Stimulated activated naive CD8-positive, alpha-beta T cell treated with anti-CD3 and anti-CD28 coated beads, Interleukin-15, Interleukin-2, amounts not matched to agents 100 U/mL and 50 U/mL, for 24 hours (primary cell): ENCODE measurements at regions not wholly inside any gene's neighbourhood (a gene's known extent, or its start where the extent isn't known, plus 50 kb on each side); places are given as distances from the start of the nearest gene placed in this dataset.

Source experiments
- ATAC-seq: fragments of 150-1000 bp; cut with Tn5 transposase; one replicate; pipeline ENCODE4 v1.10.0; 2021
- DNase-seq: peaks from one replicate; pipeline ENCODE4 v3.0.0; 2021

DNA sequence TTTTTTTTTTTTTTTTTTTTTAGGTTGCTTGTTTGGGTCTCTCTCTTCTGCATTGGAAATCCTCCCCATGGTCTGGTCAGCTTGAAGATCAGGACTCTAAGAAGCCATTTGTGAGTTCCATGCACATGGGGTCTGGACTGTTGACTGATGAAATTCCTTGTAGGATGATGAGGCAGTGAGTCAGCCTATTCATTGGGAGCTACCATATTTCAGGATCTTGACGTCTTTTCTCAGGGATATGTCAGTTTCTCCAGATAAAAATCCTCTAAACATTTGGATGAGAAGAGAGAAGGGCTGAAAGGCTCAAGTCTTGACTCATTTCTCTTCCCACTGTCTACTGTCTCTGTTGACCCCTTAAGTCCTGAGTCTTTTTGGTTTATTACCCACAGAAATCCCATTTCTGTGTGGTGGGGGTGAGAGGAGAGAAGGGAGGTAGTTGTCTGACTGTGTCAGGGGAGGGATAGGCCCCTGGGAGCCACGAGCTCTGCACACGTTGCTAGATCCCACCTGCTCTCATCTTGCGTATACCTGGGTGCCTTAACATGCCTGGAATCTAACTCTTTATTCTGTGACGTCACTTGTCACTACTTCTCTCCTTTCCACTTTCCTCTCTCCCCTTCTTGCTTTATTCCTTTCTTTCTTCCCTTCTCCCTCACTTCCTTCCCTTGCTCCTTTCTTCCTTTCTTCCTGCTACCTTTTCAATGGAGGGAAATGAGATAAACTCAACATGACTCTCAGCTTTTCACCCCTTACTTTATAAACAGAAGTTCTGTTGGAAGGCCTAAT is 333.1 kb upstream of the XYLT1 start:
- DNase-seq (no peak), ATAC-seq (no peak)

DNA sequence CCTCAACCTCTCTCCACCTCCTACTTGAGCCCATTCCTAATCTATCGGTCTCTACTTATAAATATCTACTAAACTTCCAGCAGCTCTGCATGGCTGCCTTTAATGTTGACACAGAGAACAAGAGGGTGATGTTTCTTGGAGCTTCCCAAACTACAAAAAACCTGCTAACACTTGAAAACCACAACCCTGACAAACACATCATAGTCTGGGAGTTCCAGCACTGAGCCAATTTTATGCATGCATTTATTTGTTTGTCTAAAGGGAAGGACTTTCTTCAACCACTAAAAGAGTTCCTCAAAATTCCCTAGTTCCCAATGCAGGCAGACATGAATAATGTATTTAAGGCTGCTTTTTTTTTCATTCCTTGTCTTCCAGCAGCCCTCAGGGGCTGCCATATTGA is 331.8 kb upstream of the XYLT1 start:
- DNase-seq: no peak
- ATAC-seq: no peak

DNA sequence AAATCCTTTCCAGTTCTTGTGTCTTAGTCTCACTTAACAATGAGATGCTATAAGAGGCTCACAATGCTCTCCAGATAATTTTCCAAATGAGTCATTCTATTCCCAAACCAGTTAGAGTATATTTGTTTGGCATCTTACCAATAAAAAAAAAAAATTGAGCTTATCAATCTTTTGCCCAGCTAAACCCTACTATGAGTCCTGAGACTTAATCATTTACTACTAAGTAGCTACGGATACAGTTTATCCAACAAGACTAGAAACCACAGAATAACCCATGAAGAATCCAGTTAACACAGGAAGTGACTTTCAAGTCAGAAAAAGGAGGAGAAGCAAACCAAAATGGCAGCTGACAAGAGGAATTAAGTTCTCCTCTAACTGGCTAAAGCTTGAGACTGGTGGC is 330.3 kb upstream of the XYLT1 start:
- no peak for ATAC-seq
- no peak for DNase-seq

DNA sequence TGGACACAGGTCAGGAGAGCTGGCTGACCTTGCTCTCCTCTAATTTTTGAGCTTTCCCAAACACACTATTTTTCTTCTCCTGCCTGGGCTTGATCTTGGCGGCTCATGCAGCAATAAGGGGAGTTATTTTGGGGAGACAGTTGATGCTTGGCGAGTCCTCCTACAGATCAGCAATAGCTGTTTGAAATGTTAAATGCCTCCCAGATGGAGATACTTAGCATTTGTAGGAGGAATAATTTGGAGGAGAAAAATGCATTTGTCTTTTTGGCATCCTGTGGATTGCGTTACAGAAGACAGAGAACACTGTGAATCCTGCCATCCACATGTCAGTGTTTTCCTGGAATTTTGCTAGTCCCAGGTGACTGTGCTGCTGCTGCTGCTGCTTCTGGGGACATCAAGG is 328.0 kb upstream of the XYLT1 start:
- DNase-seq: no peak
- ATAC-seq: no peak

DNA sequence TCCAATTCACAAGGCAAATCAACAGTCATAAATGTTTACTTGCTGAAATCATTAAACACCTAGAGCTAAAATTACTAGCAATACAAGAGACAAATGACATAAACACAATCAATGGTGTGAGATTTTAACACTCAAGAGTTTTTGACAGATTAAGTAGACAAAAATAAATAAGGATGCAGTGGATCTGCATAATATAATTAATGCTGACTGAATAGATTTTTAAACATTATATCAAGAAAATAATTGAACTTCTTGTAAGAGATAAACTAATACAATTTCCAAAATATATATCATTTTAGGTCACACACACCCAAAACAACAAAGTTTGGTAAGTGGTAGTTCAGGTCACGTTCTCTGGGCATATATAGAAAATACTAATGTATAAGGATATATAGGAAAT is 322.6 kb upstream of the XYLT1 start:
- DNase-seq: no peak

DNA sequence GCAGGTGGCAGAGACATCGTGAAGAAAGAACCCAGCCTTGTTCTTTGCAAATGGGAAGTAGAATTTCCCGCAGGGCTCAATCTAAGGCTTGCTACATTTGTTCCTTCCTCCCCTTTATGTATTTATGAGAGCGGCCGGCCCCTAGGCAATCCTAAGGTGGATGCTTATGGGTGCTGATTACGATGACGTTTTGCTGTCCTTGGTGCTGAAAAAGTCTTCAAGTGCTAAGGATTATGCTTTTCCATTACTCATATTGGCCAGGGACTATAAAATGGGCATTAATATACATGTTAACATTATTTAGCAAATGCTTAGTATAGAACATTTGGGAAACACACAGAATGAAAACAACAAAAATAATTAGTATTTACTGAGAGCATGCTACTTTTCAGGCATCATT is 313.3 kb upstream of the XYLT1 start:
- DNase-seq (peak; percentile 3), ATAC-seq (no peak)

More for the DNA sequence above, 322.6 kb upstream of the XYLT1 start:
- no peak for ATAC-seq

DNA sequence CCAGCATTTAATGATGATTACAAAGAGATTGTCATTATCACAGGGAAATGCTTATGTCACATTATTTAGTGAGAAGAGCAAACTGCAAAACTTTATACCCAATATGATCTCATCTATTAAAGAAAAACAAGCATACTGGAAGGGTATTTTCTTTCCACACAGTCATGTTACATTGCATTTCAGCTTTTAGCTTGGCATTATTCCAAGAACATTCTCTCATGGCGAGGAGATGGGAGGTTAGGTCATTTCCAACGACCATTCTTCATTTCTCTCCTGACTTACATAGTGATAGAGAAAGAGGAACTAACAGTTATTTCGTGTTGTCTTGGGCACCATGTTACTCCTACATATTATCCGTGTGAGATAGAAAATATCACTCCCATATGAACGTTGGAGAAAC is 309.4 kb upstream of the XYLT1 start:
- DNase-seq (no peak), ATAC-seq (no peak)

DNA sequence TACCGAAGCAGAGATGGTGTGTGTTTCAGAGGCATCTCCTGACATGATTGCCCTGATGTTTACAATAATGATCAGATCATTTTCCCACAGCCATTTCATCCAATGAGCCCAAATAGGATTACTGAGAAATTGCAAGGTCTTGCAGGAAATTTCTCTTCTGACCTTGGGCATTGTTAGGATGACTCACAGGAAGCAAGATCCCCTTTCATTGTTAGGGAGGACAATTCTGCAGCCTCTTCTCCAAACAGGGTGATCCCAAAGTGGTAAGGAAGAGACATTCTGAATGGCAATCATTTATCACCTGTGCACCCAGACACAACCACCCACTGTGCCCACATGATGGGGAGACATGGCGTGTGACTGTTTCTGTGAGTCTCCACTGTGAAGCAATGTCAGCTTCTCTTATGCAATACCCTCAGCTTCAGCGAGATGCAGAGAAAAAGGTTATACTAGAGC is 306.7 kb upstream of the XYLT1 start:
- no peak for DNase-seq

DNA sequence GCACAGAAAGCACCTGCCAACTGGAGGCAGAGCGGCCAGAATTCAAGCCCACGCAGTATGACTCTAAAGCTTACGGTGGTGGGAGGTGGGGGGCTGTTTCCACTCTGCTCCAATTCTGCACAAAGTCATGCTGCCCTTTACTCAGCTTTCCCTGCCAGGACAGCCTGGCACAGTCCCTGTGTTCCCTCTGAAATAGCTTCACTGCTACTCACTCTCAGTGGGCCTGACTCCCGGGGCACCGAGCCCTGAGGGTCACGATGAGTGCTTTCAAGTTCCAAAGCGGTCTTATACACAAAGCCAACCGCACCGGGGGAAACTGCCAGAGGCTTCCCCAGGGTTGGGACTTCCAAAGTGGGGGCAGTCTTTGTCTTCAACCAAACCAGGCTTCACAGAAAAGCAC is 306.1 kb upstream of the XYLT1 start:
- no peak for DNase-seq
- ATAC-seq: no peak

More for the DNA sequence above, 306.7 kb upstream of the XYLT1 start:
- no peak for ATAC-seq

DNA sequence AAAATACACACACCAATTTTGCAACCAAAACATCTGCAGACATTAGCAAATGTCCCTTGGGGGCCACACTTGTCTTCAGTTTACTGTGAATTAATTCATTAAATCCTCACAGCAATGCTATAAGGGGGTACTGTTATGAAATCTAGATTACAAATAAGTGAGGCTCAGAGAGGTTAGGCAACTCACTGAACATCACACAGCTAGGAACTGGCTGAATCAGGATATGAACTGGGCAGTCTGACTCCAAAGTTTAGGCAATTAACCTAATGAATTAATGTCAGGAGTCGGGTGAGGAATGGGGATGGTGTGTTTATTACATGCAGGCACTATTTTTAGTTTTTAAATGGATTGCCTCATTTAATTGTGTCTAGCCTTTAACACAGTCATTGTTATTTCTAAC is 305.7 kb upstream of the XYLT1 start:
- DNase-seq: no peak
- ATAC-seq: no peak

DNA sequence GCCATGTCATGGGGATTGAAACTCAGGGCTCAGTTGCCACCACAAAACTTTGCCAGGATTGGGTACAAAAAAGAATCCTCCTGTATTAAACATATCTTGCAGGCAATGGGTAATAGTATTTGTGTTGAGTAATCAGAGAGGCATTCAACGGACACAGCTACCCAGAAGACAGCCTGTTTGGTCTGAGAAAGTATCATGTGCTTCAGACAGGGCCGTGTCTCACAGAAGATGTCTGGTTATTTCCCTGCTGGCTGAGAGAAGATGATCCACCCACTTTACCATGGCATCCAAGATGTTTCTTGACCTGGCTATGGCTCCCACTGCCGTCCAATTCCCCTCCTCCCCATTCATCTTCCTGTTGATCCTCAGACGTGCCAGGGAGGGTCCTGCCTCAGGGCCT is 304.3 kb upstream of the XYLT1 start:
- ATAC-seq: no peak
- DNase-seq: no peak

DNA sequence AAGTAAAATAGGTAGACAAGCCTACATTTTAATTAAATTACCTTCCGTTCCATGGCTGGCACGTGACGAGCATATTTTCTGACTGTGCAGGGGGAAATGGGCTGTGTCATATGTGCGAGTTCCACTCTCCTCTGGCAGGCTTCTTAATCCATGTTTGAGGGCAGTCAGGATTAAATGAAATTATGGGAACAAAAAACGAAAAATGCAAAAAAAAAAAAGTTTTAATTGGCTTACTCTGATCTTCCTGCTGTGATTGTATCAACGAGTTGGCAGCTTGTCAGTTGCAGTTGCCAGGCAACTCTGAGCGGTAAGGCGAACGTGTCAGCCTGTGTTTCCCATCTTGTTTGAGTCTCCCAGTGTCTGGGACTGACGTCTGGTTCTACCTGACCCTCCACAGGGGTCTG is 302.9 kb upstream of the XYLT1 start:
- DNase-seq (no peak), ATAC-seq (no peak)

DNA sequence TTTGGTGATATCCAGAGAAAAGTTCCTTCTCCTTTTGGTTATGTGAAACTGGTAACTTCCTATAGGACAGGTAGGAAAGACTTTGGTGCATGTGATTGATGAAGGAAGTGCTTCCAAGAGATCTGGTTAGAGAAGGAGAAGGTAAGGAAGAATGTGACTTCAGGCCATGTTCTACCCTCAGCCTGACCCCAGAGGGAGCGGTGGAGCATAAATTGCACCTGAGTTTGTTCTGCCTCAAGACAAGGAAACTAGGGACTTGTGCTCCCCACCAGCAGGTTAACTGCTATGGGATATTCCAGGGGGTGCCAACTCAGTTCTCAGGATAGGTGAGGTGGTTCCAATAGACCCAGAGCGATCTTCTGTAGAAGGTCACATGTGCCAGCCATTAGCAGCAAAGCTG is 299.3 kb upstream of the XYLT1 start:
- DNase-seq (no peak), ATAC-seq (no peak)

DNA sequence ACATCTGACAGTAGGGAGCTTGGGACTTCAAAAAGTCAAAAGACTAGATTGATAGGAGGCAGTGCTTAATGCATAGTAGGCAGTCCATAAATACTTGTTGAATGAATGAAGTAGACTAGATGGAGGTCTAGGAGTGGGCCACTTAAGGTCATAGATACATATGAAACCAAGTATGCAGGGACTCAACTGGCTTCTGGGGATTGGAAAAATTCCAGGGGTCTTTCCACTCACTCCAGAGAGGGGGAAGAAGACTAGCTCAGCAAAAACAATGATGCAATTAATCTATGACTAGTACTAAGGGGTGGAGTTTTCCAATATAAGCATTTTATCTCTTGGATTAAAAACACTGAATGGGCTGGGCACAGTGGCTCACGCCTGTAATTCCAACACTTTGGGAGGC is 298.3 kb upstream of the XYLT1 start:
- DNase-seq: no peak
- ATAC-seq: no peak

DNA sequence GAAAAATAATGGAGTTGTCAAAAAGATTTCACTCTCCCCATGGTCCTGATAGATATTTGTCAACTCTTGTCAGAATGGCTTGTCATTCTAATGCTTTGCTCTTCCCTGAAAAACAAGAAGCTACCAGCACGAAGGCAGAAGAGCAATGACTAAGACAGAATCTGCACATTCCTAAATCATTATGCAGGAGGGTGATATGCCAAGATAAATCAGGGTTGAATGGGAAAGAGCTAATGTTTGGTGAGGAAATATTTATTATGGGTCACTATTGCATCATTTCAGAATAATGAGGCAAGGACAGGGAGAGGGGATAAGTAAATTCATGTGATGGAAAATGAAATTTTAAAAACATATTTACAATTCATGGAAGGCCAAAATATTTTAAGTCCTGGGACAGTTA is 297.5 kb upstream of the XYLT1 start:
- ATAC-seq (no peak), DNase-seq (no peak)

DNA sequence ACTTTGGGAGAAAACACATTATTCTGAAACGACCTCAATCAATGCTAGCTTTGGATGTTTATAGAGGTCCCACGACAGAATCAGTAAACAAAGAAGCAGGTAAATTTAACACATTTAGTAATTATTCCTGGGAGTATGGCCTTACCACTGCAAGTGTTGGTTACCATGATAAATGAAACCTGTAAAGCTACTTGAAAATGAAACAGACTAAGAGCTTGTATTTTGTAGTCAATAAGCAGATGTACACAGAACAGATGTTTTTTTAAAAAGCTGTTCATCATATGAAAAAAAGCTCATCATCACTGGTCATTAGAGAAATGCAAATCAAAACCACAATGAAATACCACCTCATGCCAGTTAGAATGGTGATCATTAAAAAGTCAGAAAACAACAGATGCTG is 295.3 kb upstream of the XYLT1 start:
- ATAC-seq: no peak
- no peak for DNase-seq

DNA sequence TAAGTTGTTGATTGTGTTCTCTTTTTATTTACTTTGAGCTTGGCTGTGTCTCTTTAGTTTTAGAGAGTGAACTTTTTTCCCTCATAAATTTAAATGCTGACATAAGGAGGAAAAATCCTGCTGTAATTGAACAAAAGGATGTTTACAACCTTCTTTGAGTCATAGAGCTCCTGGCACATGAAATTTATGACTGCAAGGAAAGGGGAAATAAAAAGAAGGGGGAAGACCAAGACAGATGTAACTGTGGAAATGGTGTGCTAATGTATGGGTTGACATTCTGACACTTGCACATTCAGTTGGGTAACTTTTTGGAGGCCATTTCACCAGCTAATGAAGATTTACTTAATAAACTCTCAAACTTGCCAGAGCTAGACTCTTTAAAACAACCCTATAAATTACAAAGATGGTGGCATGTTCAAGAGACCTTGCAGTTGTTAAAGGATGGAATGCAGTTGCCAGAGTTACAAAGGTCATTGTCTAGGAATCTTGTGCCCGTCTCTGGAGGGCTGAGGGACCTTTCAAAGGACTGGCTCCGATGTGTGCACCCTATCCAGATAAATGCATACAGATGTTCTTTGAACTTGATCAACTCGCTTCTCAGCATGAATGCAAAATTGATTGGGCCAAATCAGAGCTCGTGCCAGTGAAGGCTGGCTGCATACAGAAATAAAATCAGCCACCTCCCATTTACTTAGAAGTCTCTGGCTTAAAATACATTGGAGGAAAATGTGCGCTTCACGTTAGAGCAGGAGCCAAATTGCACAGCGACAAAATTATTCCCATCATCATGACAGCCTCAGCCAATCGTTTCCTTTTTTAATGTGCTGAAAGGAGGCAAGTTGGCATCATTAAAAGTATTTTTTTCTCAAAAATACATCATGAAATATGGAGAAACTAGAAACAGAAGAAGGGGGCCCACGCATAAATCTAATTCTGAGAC is 289.0 kb upstream of the XYLT1 start:
- no peak for DNase-seq

DNA sequence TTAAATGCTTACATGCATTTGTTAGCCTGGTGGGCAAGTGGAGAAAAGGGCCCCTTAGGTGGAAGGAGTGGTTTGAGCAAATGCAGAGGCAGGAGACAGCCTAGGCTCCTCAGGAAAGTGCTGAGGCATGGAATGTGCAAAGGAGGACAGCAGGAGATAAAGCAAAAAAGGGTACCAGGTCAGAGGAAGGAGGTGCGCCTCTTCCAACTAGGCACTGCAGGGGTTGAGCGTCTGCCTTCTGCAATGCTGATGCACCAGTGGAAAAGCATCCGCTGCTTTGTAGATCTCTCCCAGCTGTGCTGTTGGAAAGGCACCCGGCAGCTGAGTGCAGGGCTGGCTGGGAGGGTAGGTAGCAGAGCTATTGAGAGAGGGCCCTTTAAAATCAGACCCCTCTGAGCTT is 287.0 kb upstream of the XYLT1 start:
- no peak for ATAC-seq

More for the DNA sequence above, 289.0 kb upstream of the XYLT1 start:
- ATAC-seq: no peak

DNA sequence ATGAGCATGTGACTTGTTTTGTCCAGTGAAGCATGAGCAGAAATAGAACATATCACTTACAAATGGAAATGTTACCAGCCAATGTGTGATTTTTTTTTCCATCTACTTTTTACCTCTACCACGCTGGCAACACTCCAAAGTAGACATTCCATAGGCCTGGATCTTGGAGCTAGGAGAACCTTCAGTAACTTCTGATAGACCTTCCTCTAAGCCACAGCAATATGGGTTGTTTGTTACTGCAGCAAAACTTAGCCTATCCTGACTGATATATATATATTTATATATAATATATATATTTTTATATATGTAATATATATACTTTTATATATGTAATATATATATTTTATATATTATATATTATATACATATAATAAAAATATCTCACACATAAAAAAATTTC is 284.4 kb upstream of the XYLT1 start:
- DNase-seq (no peak), ATAC-seq (no peak)

More for the DNA sequence above, 287.0 kb upstream of the XYLT1 start:
- DNase-seq: no peak

DNA sequence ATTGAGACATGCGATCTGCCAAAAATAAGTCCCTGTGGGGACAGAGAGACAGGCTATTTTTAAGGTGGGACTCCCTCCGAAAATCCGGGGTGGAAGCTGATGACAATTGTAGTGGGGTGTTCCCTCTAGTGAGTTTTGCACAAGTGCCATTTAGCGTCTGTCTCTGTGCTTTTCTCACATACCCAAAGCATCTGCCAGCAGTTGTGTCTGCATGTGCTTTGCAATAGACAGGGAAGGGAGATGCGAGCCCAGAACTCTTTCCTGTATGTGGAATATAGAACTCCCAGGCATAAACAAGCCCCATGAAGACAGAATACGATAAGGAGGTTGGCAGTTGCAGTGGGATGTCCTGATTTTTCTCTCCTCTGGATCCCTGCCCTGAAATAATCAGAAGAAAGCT is 282.7 kb upstream of the XYLT1 start:
- ATAC-seq: no peak
- DNase-seq: no peak

DNA sequence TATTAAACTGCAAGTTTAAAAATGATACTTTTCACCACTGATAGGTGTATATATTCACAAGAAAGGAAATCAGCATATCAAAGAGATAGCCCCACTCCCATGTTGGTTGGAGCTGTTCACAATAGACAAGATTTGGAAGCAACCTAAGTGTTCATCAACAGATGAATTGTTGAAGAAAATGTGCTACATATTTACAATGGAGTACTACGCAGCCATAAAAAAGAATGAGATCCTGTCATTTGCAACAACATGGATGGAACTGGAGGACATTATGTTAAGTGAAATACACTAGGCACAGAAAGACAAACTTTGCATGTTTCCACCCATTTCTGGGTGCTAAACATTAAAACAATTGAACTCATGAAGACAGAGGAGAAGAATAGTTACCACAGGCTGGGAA is 278.9 kb upstream of the XYLT1 start:
- ATAC-seq: no peak

DNA sequence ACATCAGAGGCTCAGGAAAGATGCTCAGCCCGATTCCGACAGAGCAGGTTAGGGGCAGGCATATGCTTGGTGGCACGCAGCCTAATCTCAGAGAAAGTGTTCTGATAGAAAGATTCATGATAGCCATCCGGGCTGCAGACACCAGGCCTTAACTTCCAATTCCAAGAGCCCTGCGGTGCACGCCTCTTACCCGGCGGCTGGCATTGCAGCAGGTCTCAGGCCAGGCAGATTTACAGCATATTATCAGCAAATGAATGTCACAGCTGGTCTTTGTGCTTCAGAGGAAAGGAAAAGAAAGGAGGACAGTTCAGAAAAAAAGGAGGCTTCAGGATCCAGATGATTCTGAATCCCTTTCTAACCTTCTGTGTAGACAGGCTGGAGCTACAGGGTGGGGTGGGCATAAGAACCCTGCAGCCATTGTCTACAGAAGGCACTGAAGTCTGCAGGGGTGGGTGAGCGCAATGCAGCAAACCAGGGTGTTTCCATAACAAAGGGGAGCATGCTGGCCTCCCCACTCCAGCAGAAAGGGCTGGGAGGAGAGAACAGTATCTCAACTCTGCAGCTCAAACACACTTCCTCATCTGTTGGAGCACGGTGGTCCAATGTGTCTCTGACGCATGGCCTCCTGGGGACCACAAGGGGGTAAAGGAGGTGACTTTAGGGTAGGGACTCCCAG is 277.4 kb upstream of the XYLT1 start:
- no peak for DNase-seq
- ATAC-seq: no peak

More for the DNA sequence above, 278.9 kb upstream of the XYLT1 start:
- DNase-seq: no peak
